Tibial nerve (tissue), 4 donors: ENCODE measurements at regions not wholly inside any gene's neighbourhood (a gene's known extent, or its start where the extent isn't known, plus 50 kb on each side); places are given as distances from the start of the nearest gene placed in this dataset.

Experiments used
- EP300 ChIP-seq, 2 donors: sonication (generic); formaldehyde crosslinking; IDR thresholded peaks; one replicate each; pipeline ENCODE4 v1.6.1; 2017; ENCODE audit warnings: antibody characterized with exemption in 2 of 2, mild to moderate bottlenecking in 1 of 2
- POLR2A ChIP-seq, 2 donors: fragments of 450-650 bp; IDR thresholded peaks; one replicate each; pipeline ENCODE4 v1.6.1; 2017; ENCODE audit warnings: antibody characterized with exemption in 2 of 2, mild to moderate bottlenecking in 2 of 2, moderate library complexity in 2 of 2
- TF ChIP-seq, protein P1 (sequence below), 5 experiments: fragments of 200-600 bp in 3 of 5; fragments of 450-650 bp in 2 of 5; sonication (generic) in 3 of 5; IDR thresholded peaks; one replicate each; pipeline ENCODE4 v1.5.1; 2016 to 2019; ENCODE audit warnings: antibody characterized with exemption in 5 of 5, mild to moderate bottlenecking in 3 of 5, moderate library complexity in 2 of 5

DNA sequence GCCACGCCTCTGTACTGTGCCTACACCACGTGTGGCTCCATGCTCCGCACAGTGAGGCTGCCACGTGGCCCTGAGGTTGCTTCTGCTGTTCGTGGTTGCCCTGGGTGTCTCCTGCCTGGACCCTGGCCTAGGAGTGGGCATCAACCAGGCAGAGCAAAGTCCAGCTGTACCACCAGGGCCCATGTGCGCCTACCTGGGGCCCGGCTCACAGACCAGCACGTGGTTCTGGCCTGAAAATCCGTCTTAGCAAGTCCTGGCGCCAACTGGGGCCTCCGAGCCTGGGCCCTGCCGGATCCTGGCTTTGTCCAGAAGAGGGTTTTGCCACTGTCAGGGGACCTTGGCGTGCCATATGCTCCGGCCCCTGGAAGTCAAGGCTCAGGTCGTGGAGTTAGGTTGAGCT, 107.1 kb upstream of the TTC34 start:
- TF ChIP-seq, protein P1, sequence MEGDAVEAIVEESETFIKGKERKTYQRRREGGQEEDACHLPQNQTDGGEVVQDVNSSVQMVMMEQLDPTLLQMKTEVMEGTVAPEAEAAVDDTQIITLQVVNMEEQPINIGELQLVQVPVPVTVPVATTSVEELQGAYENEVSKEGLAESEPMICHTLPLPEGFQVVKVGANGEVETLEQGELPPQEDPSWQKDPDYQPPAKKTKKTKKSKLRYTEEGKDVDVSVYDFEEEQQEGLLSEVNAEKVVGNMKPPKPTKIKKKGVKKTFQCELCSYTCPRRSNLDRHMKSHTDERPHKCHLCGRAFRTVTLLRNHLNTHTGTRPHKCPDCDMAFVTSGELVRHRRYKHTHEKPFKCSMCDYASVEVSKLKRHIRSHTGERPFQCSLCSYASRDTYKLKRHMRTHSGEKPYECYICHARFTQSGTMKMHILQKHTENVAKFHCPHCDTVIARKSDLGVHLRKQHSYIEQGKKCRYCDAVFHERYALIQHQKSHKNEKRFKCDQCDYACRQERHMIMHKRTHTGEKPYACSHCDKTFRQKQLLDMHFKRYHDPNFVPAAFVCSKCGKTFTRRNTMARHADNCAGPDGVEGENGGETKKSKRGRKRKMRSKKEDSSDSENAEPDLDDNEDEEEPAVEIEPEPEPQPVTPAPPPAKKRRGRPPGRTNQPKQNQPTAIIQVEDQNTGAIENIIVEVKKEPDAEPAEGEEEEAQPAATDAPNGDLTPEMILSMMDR (IDR thresholded peaks at IDR 0.05), result no peak
- TF ChIP-seq EP300 (IDR thresholded peaks at IDR 0.05), result no peak
- TF ChIP-seq POLR2A (IDR thresholded peaks at IDR 0.05), result no peak
